ENCODE measurements at regions not wholly inside any gene's neighbourhood (a gene's known extent, or its start where the extent isn't known, plus 50 kb on each side); places are given as distances from the start of the nearest gene placed in this dataset.

GRCh38 chr4:175263537-175263936 lies 345.4 kb downstream of the ADAM29 start:
- Mint-ChIP-seq H3K4me1 (ENCODE audit: low read depth) (no peaks in the 10 kb centered on the region), H3K4me3 (ENCODE audit: unreplicated experiment) (no peak overlapping the region), H3K9me3 (ENCODE audit: low read depth) (no peaks in the 10 kb centered on the region), H3K36me3 (ENCODE audit: low read depth) (peaks cover 1% of the 10 kb centered on the region), H3K27ac (ENCODE audit: unreplicated experiment) (no peak overlapping the region), H3K27me3 (ENCODE audit: low read depth) (peaks cover 3% of the 10 kb centered on the region)
- no peak for TF ChIP-seq CTCF (IDR thresholded peaks at IDR 0.05)
- DNase-seq (ENCODE audit: low spot score), result no peak

GRCh38 chr4:175271010-175271630 lies 353.0 kb downstream of the ADAM29 start:
- TF ChIP-seq CTCF (IDR thresholded peaks at IDR 0.05), result no peak
- Mint-ChIP-seq H3K36me3 (ENCODE audit: low read depth) (no peaks in the 10 kb centered on the region), H3K4me1 (ENCODE audit: low read depth) (peaks cover 14% of the 10 kb centered on the region), H3K27ac (ENCODE audit: unreplicated experiment) (no peak overlapping the region), H3K27me3 (ENCODE audit: low read depth) (no peaks in the 10 kb centered on the region), H3K9me3 (ENCODE audit: low read depth) (no peaks in the 10 kb centered on the region), H3K4me3 (ENCODE audit: unreplicated experiment) (no peak overlapping the region)
- no peak for DNase-seq (ENCODE audit: low spot score)

GRCh38 chr4:175273995-175274753 lies 356.0 kb downstream of the ADAM29 start:
- Mint-ChIP-seq H3K9me3 (ENCODE audit: low read depth) (no peaks in the 10 kb centered on the region), H3K4me3 (ENCODE audit: unreplicated experiment) (no peak overlapping the region), H3K27me3 (ENCODE audit: low read depth) (peaks cover 8% of the 10 kb centered on the region), H3K27ac (ENCODE audit: unreplicated experiment) (no peak overlapping the region), H3K36me3 (ENCODE audit: low read depth) (no peaks in the 10 kb centered on the region), H3K4me1 (ENCODE audit: low read depth) (peaks cover 14% of the 10 kb centered on the region)
- no peak for TF ChIP-seq CTCF (IDR thresholded peaks at IDR 0.05)
- no peak for DNase-seq (ENCODE audit: low spot score)

- H3K9me3 Mint-ChIP-seq (ENCODE audit: low read depth), result no peaks in the 10 kb centered on the region
- peaks cover 10% of the 10 kb centered on the region for H3K4me1 Mint-ChIP-seq (ENCODE audit: low read depth)
- DNase-seq (ENCODE audit: low spot score), result no peak
- no peak overlapping the region for H3K4me3 Mint-ChIP-seq (ENCODE audit: unreplicated experiment)
- no peaks in the 10 kb centered on the region for H3K36me3 Mint-ChIP-seq (ENCODE audit: low read depth)
- H3K27me3 Mint-ChIP-seq (ENCODE audit: low read depth), result peaks cover 14% of the 10 kb centered on the region
- no peak overlapping the region for H3K27ac Mint-ChIP-seq (ENCODE audit: unreplicated experiment)
- no peak for TF ChIP-seq CTCF (IDR thresholded peaks at IDR 0.05)
These were observed 359.7 kb downstream of the ADAM29 start for GRCh38 chr4:175277816-175278215.

- H3K36me3 Mint-ChIP-seq (ENCODE audit: low read depth), result no peaks in the 10 kb centered on the region
- no peak overlapping the region for H3K27ac Mint-ChIP-seq (ENCODE audit: unreplicated experiment)
- no peaks in the 10 kb centered on the region for H3K4me1 Mint-ChIP-seq (ENCODE audit: low read depth)
- DNase-seq (ENCODE audit: low spot score), result no peak
- peaks cover 14% of the 10 kb centered on the region for H3K27me3 Mint-ChIP-seq (ENCODE audit: low read depth)
- no peak overlapping the region for H3K4me3 Mint-ChIP-seq (ENCODE audit: unreplicated experiment)
- H3K9me3 Mint-ChIP-seq (ENCODE audit: low read depth), result no peaks in the 10 kb centered on the region
- TF ChIP-seq CTCF (IDR thresholded peaks at IDR 0.05), result no peak
These were observed 362.0 kb downstream of the ADAM29 start for GRCh38 chr4:175280153-175280552.

All from chondrocyte (in vitro differentiated cells).